ENCODE measurements at regions not wholly inside any gene's neighbourhood (a gene's known extent, or its start where the extent isn't known, plus 50 kb on each side); places are given as distances from the start of the nearest gene placed in this dataset.

DNA sequence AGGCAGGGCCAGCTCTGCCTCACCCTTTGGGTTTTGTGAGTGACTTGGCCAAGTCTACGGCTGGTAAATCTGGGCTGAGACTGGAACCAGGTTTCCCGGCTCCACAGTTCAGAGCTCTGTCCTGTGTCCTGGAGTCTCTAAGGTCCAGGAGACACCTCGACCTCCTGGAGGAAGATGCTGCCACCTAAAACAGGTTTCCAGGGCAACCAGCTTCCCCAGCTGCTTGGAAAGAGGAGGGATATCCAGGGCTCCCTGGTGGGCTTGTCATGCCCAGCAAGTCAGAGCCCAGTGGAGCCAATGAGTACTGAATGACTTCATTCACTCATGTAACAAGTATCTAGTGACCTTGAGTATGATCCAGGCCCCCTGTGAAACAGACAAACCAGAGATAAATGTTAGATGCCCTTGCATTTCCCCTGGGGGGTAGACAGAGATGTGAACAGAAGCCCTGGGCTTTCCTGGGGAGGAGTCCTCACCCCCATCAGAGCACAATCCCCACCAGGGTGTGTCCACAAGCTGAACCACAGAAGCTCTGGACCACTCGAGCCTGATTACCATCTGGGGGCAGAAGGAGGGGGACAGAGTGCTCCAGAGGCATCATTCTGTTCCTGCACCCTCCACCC, 181.2 kb upstream of the RAB4A start:
- Histone ChIP-seq H3K36me3 (ENCODE audit: control insufficient read depth, insufficient read depth, low read length) (no peaks in the 10 kb centered on the region), H3K27me3 (ENCODE audit: control insufficient read depth, insufficient read depth, low read length) (no peaks in the 10 kb centered on the region), H3K4me3 (ENCODE audit: low read length) (no peak overlapping the region), H3K9me3 (ENCODE audit: control insufficient read depth, low read depth, low read length) (no peaks in the 10 kb centered on the region), H3K27ac (ENCODE audit: low read length) (no peak overlapping the region), H3K4me1 (ENCODE audit: control insufficient read depth, insufficient read depth, low read length) (peaks cover 4% of the 10 kb centered on the region)
- no peak for DNase-seq
- no CpG with 5 or more reads among the region's 4 CpGs for WGBS (ENCODE audit: insufficient coverage, low lambda C conversion rate)

DNA sequence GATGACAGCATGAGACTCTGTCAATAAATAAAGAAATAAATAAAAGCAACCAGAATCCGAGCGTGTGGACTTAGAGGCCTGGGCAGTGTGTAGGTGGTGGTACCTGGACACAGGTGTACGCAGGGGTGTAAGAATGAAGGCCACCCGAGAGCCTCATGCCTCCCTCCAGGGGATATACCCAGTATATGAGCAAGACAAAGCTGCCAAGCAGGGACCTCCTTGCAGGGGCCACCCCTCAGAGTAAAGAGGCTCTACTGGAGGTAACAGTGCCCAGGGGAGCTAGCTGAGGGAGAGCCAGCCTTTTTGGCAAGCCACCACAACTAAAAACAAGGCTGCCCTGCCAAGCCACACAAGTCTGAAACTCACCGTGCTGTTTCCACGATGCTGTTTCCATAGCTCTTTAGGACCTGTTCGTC, 179.2 kb upstream of the RAB4A start:
- H3K27ac ChIP-seq (ENCODE audit: low read length), result no peak overlapping the region
- no peak for DNase-seq
- H3K9me3 ChIP-seq (ENCODE audit: control insufficient read depth, low read depth, low read length), result no peaks in the 10 kb centered on the region
- H3K36me3 ChIP-seq (ENCODE audit: control insufficient read depth, insufficient read depth, low read length), result no peaks in the 10 kb centered on the region
- peaks cover 4% of the 10 kb centered on the region for H3K4me1 ChIP-seq (ENCODE audit: control insufficient read depth, insufficient read depth, low read length)
- H3K27me3 ChIP-seq (ENCODE audit: control insufficient read depth, insufficient read depth, low read length), result no peaks in the 10 kb centered on the region
- WGBS (ENCODE audit: insufficient coverage, low lambda C conversion rate), result no CpG with 5 or more reads among the region's 7 CpGs
- no peak overlapping the region for H3K4me3 ChIP-seq (ENCODE audit: low read length)

DNA sequence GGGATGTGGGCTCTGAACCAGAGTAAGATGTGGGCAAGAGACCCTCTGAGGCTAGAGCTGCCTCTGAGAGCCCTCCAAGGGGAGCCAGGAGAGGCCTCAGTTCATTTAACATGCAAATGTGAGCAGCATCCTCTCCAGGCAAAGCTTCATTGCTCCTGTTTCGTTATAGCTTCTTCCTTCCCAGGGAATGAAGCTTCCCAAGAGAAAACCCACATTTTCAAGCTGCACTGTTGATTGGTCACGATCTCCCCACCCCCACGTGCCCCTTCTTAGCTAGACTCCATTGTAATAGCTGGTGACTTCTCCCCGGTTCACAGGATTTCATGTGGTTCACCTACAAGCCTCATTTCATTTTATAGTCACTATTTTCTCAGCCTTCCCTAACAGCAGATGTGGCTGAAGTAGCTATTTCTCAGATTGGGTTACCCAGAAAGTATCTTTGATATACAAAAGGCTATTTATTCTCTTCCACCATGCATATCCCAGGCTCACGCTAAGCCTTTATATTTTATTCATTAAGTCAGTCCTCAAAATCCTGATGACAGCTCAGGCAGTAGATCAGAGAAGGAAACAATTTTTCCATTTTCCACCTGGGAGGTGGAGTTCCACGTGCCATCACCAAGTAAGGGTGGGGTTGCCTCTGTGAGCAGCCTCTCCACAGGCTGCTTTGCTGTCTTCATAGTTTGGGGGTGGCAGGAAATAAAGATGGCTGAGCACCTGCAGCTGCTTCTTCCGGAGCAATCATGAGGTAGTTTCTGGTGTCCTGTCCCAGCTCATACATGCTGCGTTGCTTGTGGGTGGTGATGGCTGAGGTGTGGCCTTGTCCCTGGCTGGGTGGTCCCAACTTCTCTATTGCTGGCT, 178.3 kb upstream of the RAB4A start:
- DNase-seq, result no peak
- H3K4me1 ChIP-seq (ENCODE audit: control insufficient read depth, insufficient read depth, low read length), result peaks cover 4% of the 10 kb centered on the region
- H3K36me3 ChIP-seq (ENCODE audit: control insufficient read depth, insufficient read depth, low read length), result no peaks in the 10 kb centered on the region
- WGBS (ENCODE audit: insufficient coverage, low lambda C conversion rate), result 83% methylated on average over 2 of the region's 8 CpGs
- H3K27ac ChIP-seq (ENCODE audit: low read length), result no peak overlapping the region
- no peaks in the 10 kb centered on the region for H3K9me3 ChIP-seq (ENCODE audit: control insufficient read depth, low read depth, low read length)
- no peak overlapping the region for H3K4me3 ChIP-seq (ENCODE audit: low read length)
- no peaks in the 10 kb centered on the region for H3K27me3 ChIP-seq (ENCODE audit: control insufficient read depth, insufficient read depth, low read length)

DNA sequence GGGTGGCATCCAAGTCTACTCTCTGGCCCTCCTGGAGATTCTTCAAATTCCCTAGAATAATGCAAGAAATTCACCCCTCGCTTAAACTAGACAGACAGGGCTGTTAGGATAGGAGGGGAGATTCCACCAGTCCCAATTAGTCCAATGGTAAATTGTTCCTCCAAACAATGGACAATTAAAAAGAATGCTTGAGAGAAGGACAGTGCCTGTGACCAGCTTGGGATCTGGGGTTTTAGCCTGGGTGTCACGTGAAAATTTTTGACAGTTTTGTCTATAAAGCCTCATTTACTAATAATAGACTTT, 177.7 kb upstream of the RAB4A start:
- peaks cover 4% of the 10 kb centered on the region for H3K4me1 ChIP-seq (ENCODE audit: control insufficient read depth, insufficient read depth, low read length)
- H3K36me3 ChIP-seq (ENCODE audit: control insufficient read depth, insufficient read depth, low read length), result no peaks in the 10 kb centered on the region
- H3K27ac ChIP-seq (ENCODE audit: low read length), result no peak overlapping the region
- no peak overlapping the region for H3K4me3 ChIP-seq (ENCODE audit: low read length)
- H3K9me3 ChIP-seq (ENCODE audit: control insufficient read depth, low read depth, low read length), result no peaks in the 10 kb centered on the region
- DNase-seq, result no peak
- H3K27me3 ChIP-seq (ENCODE audit: control insufficient read depth, insufficient read depth, low read length), result no peaks in the 10 kb centered on the region
- WGBS (ENCODE audit: insufficient coverage, low lambda C conversion rate), result no CpG with 5 or more reads among the region's 2 CpGs

DNA sequence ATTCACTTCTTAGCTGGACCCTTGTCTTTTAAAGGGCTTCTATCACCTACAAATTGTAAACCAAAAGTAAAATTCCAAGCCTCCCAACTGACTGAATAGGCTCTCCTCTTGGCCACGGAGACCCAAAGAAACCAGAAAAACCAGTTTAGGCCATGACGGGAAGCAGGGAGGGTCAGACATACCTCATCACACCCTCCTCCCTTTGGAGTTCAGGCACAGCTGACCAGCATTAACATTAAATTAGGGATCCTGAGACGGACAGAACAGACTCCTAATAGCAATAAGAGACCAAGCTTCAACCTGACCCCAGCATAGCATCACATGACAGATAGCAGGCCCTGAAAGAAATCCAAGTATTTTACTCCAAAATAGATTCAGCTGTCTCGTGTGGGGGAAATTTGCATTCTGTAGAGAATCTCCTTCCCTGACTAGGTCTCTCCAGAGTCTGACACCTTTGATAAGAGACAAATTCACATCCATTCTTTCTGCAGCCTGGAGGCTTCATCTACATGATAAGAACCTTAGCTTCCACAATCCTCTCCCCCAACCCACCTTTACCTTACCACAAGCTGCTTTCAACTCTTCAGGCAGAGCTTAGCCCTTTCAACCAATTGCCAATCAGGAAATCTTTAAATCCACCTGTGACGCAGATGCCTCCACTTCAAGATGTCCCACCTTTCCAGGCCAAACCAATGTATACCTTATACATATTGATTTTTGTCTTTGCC, 177.1 kb upstream of the RAB4A start:
- peaks cover 4% of the 10 kb centered on the region for H3K4me1 ChIP-seq (ENCODE audit: control insufficient read depth, insufficient read depth, low read length)
- H3K27me3 ChIP-seq (ENCODE audit: control insufficient read depth, insufficient read depth, low read length), result no peaks in the 10 kb centered on the region
- H3K9me3 ChIP-seq (ENCODE audit: control insufficient read depth, low read depth, low read length), result no peaks in the 10 kb centered on the region
- no peaks in the 10 kb centered on the region for H3K36me3 ChIP-seq (ENCODE audit: control insufficient read depth, insufficient read depth, low read length)
- no peak overlapping the region for H3K27ac ChIP-seq (ENCODE audit: low read length)
- DNase-seq, result peak; percentile 49 to 76
- no CpG with 5 or more reads among the region's 5 CpGs for WGBS (ENCODE audit: insufficient coverage, low lambda C conversion rate)
- no peak overlapping the region for H3K4me3 ChIP-seq (ENCODE audit: low read length)

DNA sequence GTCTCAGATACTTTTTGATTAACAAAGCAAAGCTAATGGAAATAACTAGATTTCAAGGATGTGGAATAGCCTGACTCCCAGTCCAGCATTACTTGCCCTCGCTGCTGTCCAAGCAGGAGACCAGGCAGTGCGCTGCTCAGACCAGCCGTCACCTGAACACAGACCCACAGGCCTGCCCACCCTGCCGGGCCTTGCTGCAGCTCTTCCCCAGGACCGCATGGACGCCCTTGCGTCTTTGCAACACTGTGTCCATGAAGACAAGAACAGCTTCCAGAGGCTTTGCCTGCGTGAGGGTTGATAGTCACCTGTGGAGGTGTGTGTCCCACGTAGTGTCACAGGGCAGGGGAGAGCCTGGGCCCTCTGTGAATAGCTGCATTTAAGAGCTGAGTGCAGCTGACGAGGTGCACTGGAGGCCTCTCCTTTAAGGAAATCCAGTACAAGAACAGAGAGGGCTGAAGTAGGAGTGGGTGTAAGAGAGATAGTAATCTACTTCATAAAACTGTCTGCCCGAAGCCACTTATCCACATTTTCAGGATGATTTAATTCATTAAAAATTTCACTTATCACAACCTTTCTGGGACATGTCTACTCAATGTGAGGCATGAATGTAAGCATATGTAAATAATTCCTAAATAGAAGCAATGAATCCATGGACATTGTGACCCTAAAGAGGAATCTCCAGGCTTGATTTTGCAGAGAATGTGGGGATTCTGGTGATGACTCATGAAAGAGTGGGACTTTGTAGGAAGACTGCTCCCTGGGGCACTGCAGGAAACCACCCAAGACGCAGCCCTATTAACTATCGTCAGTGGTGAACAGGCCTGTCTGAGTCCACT, 176.2 kb upstream of the RAB4A start:
- H3K9me3 ChIP-seq (ENCODE audit: control insufficient read depth, low read depth, low read length), result no peaks in the 10 kb centered on the region
- H3K4me1 ChIP-seq (ENCODE audit: control insufficient read depth, insufficient read depth, low read length), result peaks cover 10% of the 10 kb centered on the region
- H3K27ac ChIP-seq (ENCODE audit: low read length), result no peak overlapping the region
- H3K27me3 ChIP-seq (ENCODE audit: control insufficient read depth, insufficient read depth, low read length), result no peaks in the 10 kb centered on the region
- no CpG with 5 or more reads among the region's 13 CpGs for WGBS (ENCODE audit: insufficient coverage, low lambda C conversion rate)
- H3K4me3 ChIP-seq (ENCODE audit: low read length), result no peak overlapping the region
- H3K36me3 ChIP-seq (ENCODE audit: control insufficient read depth, insufficient read depth, low read length), result no peaks in the 10 kb centered on the region
- no peak for DNase-seq

DNA sequence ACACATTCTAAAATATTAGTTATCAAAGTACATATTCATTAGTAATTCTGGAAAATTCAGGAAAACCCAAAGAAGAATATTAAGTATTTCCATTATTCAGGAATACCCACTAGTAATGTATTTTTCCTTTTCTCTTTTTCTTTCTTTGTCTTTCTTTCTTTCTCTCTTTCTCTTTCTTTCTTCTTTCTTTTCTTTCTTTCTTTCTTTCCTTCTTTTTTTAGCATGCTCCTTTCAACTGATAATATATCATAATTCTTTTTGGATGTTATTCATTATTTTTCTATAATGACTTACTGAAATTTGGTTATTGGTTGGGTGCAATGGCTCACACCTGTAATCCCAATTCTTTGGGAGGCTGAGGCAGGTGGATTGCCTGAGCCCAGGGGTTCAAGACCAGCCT, 175.6 kb upstream of the RAB4A start:
- peaks cover 10% of the 10 kb centered on the region for H3K4me1 ChIP-seq (ENCODE audit: control insufficient read depth, insufficient read depth, low read length)
- no peak overlapping the region for H3K27ac ChIP-seq (ENCODE audit: low read length)
- H3K36me3 ChIP-seq (ENCODE audit: control insufficient read depth, insufficient read depth, low read length), result no peaks in the 10 kb centered on the region
- no peaks in the 10 kb centered on the region for H3K9me3 ChIP-seq (ENCODE audit: control insufficient read depth, low read depth, low read length)
- no peaks in the 10 kb centered on the region for H3K27me3 ChIP-seq (ENCODE audit: control insufficient read depth, insufficient read depth, low read length)
- no peak for DNase-seq
- no peak overlapping the region for H3K4me3 ChIP-seq (ENCODE audit: low read length)

DNA sequence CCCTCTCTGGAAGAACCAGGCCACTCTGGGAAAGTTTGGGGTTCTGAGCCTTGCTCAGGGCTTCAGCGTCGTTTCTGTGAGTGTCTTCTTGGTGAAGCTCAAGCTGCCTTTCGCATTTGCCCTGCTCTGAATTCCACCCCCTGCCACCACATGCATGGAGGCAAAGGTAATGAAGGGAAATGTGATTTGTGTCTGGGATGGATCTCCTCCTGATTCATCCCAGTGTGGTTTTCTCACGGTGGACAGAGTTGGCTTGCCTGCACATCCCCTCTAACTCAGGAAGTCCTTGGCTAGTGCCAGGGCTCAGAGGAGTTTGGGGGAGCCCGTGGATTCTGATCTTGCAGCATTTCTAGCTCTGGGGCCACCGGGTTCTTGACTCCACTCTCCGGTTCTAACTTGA, 173.6 kb upstream of the RAB4A start:
- Histone ChIP-seq H3K27me3 (ENCODE audit: control insufficient read depth, insufficient read depth, low read length) (no peaks in the 10 kb centered on the region), H3K27ac (ENCODE audit: low read length) (no peak overlapping the region), H3K4me3 (ENCODE audit: low read length) (no peak overlapping the region), H3K4me1 (ENCODE audit: control insufficient read depth, insufficient read depth, low read length) (peaks cover 10% of the 10 kb centered on the region), H3K36me3 (ENCODE audit: control insufficient read depth, insufficient read depth, low read length) (no peaks in the 10 kb centered on the region), H3K9me3 (ENCODE audit: control insufficient read depth, low read depth, low read length) (no peaks in the 10 kb centered on the region)
- no CpG with 5 or more reads among the region's 7 CpGs for WGBS (ENCODE audit: insufficient coverage, low lambda C conversion rate)
- DNase-seq, result no peak

DNA sequence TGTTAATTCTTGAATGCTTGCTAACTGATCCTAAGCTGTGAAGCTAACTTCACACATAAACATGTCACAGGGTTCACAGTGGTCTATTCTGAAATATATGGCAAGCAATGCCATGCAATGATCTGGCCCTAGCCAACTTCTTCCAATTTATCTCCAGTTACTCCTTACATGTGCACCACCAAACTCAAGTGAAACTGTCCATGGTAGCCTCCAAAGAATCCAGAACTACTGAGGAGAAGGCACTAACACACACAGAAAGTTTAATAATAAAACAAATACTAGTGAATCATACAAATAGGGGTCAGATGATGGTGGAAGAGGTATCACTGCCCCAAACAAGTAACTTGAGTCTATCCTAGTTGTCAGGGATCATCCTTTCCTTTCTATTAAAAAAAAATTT, 172.6 kb upstream of the RAB4A start:
- H3K36me3 ChIP-seq (ENCODE audit: control insufficient read depth, insufficient read depth, low read length), result no peaks in the 10 kb centered on the region
- no peak overlapping the region for H3K4me3 ChIP-seq (ENCODE audit: low read length)
- no peaks in the 10 kb centered on the region for H3K27me3 ChIP-seq (ENCODE audit: control insufficient read depth, insufficient read depth, low read length)
- DNase-seq, result no peak
- peaks cover 10% of the 10 kb centered on the region for H3K4me1 ChIP-seq (ENCODE audit: control insufficient read depth, insufficient read depth, low read length)
- H3K27ac ChIP-seq (ENCODE audit: low read length), result no peak overlapping the region
- H3K9me3 ChIP-seq (ENCODE audit: control insufficient read depth, low read depth, low read length), result no peaks in the 10 kb centered on the region

DNA sequence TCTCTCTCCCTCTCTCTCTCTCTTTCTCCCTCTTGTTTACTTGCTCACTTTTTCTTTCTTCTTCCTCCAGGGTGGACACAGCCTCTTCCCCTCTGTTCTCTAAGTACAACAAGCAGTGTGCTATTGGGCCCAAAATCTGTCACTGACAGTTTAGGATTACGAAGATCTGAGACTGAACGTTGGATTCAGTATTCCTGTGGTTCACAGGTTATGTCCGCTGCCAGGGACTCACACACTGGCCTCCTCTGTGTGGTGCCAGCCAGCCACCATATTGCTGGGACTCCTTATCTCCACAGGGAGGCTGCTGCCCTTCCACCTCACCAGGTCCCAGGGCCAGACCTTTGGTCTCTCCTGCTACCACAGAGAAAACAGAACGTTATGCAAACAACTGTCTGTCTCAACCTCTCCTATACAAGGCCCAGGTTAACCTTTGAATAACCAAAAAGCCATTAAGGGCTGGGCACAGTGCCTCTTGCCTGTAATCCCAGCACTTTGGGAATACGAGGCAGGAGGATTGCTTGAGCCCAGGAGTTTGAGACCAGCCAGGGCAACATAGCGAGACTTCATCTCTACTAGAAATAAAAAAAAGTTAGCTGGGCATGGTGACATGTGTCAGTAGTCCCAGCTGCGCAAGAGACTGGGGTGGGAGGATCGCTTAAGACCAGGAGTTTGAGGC, 171.9 kb upstream of the RAB4A start:
- Histone ChIP-seq H3K4me1 (ENCODE audit: control insufficient read depth, insufficient read depth, low read length) (peaks cover 5% of the 10 kb centered on the region), H3K27me3 (ENCODE audit: control insufficient read depth, insufficient read depth, low read length) (no peaks in the 10 kb centered on the region), H3K36me3 (ENCODE audit: control insufficient read depth, insufficient read depth, low read length) (no peaks in the 10 kb centered on the region), H3K27ac (ENCODE audit: low read length) (no peak overlapping the region), H3K9me3 (ENCODE audit: control insufficient read depth, low read depth, low read length) (no peaks in the 10 kb centered on the region), H3K4me3 (ENCODE audit: low read length) (no peak overlapping the region)
- no CpG with 5 or more reads among the region's 8 CpGs for WGBS (ENCODE audit: insufficient coverage, low lambda C conversion rate)
- DNase-seq, result peak; percentile 38 to 69
